ENCODE measurements at regions not wholly inside any gene's neighbourhood (a gene's known extent, or its start where the extent isn't known, plus 50 kb on each side); places are given as distances from the start of the nearest gene placed in this dataset.

- TF ChIP-seq, protein P1, sequence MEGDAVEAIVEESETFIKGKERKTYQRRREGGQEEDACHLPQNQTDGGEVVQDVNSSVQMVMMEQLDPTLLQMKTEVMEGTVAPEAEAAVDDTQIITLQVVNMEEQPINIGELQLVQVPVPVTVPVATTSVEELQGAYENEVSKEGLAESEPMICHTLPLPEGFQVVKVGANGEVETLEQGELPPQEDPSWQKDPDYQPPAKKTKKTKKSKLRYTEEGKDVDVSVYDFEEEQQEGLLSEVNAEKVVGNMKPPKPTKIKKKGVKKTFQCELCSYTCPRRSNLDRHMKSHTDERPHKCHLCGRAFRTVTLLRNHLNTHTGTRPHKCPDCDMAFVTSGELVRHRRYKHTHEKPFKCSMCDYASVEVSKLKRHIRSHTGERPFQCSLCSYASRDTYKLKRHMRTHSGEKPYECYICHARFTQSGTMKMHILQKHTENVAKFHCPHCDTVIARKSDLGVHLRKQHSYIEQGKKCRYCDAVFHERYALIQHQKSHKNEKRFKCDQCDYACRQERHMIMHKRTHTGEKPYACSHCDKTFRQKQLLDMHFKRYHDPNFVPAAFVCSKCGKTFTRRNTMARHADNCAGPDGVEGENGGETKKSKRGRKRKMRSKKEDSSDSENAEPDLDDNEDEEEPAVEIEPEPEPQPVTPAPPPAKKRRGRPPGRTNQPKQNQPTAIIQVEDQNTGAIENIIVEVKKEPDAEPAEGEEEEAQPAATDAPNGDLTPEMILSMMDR (IDR thresholded peaks at IDR 0.05; ENCODE audit: low read depth, low read length) = no peak
- no peak for TF ChIP-seq EZH2phosphoT487 (IDR thresholded peaks at IDR 0.05; ENCODE audit: low read depth)
These were observed 60.7 kb upstream of the HELT start for GRCh38 chr4:184957446-184958115.

Data from OCI-LY3 (cell line).